ENCODE measurements at regions not wholly inside any gene's neighbourhood (a gene's known extent, or its start where the extent isn't known, plus 50 kb on each side); places are given as distances from the start of the nearest gene placed in this dataset.

DNA sequence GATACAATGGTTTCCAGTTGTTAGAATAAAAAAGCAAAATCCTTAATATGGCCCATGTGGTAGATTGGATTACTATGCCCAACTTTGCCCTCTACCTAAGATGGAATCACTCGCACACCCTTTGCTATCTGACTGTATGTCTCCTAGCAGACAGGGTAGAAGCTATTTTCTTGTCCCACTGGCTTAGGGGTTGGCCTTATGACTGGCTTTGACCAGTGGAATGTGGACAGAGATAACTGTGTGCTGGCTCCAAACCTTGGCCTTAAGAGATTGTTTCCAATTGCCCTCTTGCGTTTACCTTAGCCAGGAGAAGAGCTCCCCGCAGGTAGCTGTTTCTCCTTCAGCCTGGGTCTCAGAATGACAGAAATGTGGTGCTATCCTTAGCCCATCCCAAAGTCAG lies 355.9 kb downstream of the BCOR start:
- no peak for TF ChIP-seq POLR2A (IDR thresholded peaks at IDR 0.05)
- TF ChIP-seq, protein P1, sequence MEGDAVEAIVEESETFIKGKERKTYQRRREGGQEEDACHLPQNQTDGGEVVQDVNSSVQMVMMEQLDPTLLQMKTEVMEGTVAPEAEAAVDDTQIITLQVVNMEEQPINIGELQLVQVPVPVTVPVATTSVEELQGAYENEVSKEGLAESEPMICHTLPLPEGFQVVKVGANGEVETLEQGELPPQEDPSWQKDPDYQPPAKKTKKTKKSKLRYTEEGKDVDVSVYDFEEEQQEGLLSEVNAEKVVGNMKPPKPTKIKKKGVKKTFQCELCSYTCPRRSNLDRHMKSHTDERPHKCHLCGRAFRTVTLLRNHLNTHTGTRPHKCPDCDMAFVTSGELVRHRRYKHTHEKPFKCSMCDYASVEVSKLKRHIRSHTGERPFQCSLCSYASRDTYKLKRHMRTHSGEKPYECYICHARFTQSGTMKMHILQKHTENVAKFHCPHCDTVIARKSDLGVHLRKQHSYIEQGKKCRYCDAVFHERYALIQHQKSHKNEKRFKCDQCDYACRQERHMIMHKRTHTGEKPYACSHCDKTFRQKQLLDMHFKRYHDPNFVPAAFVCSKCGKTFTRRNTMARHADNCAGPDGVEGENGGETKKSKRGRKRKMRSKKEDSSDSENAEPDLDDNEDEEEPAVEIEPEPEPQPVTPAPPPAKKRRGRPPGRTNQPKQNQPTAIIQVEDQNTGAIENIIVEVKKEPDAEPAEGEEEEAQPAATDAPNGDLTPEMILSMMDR (IDR thresholded peaks at IDR 0.05), result no peak
- no peak for TF ChIP-seq POLR2AphosphoS5 (IDR thresholded peaks at IDR 0.05)

Measured in transverse colon (tissue), 4 donors.